Lower leg skin (tissue), 4 donors: ENCODE measurements at regions not wholly inside any gene's neighbourhood (a gene's known extent, or its start where the extent isn't known, plus 50 kb on each side); places are given as distances from the start of the nearest gene placed in this dataset.

Experiments used
- DNase-seq, 2 donors: peaks; one replicate each; pipeline ENCODE4 v3.0.0-alpha.2; 2019; ENCODE audit warnings: low spot score in 2 of 2
- H3K4me3 ChIP-seq: fragments of 200-600 bp; sonication (generic); 2 replicates; pipeline ENCODE4 v1.5.1; 2017; ENCODE audit warnings: mild to moderate bottlenecking, low read depth; ENCODE audit not compliant: poor library complexity, severe bottlenecking
- CTCF ChIP-seq, 3 donors: fragments of 450-650 bp; IDR thresholded peaks; one replicate each; pipeline ENCODE4 v1.5.1; 2016; ENCODE audit warnings: antibody characterized with exemption in 3 of 3, mild to moderate bottlenecking in 3 of 3, moderate library complexity in 2 of 3
- POLR2A ChIP-seq, 2 donors: fragments of 450-650 bp; IDR thresholded peaks; one replicate each; pipeline ENCODE4 v1.6.1; 2016 to 2017; ENCODE audit warnings: antibody characterized with exemption in 2 of 2, mild to moderate bottlenecking in 1 of 2, moderate library complexity in 1 of 2
- WGBS, 2 donors: methylation state at CpG; one replicate each; pipeline ENCODE4 v1.1.5; 2018; 5-methylcytosine and 5-hydroxymethylcytosine counted together
- intact Hi-C: fragments of 100-400 bp; cut with DNase I; formaldehyde crosslinking; loops from one replicate; pipeline ENCODE4 v1.15.0; 2023; ENCODE audit warnings: low total_unique reads

- intact Hi-C loops = no loop called here
- no peak overlapping the region for H3K4me3 ChIP-seq
- DNase-seq = no peak
- WGBS, 2 donors = 78 to 82% methylated on average over 1 of the region's 1 CpG
- TF ChIP-seq CTCF (IDR thresholded peaks at IDR 0.05) (no peak), POLR2A (IDR thresholded peaks at IDR 0.05) (no peak)
Observed at GRCh38 chr10:56633876-56634452, 272.9 kb upstream of the ZWINT start.

GRCh38 chr10:56632537-56632936, 271.5 kb upstream of the ZWINT start:
- intact Hi-C loops = no loop called here
- no peak for DNase-seq
- WGBS, 2 donors = 63 to 75% methylated on average over 2 of the region's 2 CpGs
- H3K4me3 ChIP-seq = no peak overlapping the region
- TF ChIP-seq CTCF (IDR thresholded peaks at IDR 0.05) (no peak), POLR2A (IDR thresholded peaks at IDR 0.05) (no peak)

GRCh38 chr10:56624082-56624481, 263.0 kb upstream of the ZWINT start:
- intact Hi-C loops = no loop called here
- no peak overlapping the region for H3K4me3 ChIP-seq
- TF ChIP-seq POLR2A (IDR thresholded peaks at IDR 0.05) (no peak), CTCF (IDR thresholded peaks at IDR 0.05) (no peak)
- no peak for DNase-seq

- H3K4me3 ChIP-seq = no peak overlapping the region
- TF ChIP-seq POLR2A (IDR thresholded peaks at IDR 0.05) (no peak), CTCF (IDR thresholded peaks at IDR 0.05) (no peak)
- no peak for DNase-seq
- WGBS, 2 donors = 78 to 79% methylated on average over 2 of the region's 2 CpGs
- intact Hi-C loops = no loop called here
Observed at GRCh38 chr10:56623064-56623463, 262.0 kb upstream of the ZWINT start.

- intact Hi-C loops = no loop called here
- H3K4me3 ChIP-seq = no peak overlapping the region
- 75 to 78% methylated on average over 2 of the region's 2 CpGs for WGBS, 2 donors
- DNase-seq = no peak
- no peak for TF ChIP-seq POLR2A (IDR thresholded peaks at IDR 0.05)
- TF ChIP-seq CTCF (IDR thresholded peaks at IDR 0.05) = no peak
Observed at GRCh38 chr10:56622335-56622973, 261.4 kb upstream of the ZWINT start.

GRCh38 chr10:56606202-56606601, 245.1 kb upstream of the ZWINT start:
- TF ChIP-seq CTCF (IDR thresholded peaks at IDR 0.05) (no peak), POLR2A (IDR thresholded peaks at IDR 0.05) (no peak)
- intact Hi-C loops = no loop called here
- H3K4me3 ChIP-seq = no peak overlapping the region
- 72 to 75% methylated on average over 1 of the region's 1 CpG for WGBS, 2 donors
- DNase-seq = no peak
